CD14-positive monocyte (primary cell): ENCODE measurements at regions not wholly inside any gene's neighbourhood (a gene's known extent, or its start where the extent isn't known, plus 50 kb on each side); places are given as distances from the start of the nearest gene placed in this dataset.

ENCODE experiments used
- DNase-seq, 3 donors: peaks; one replicate each; pipeline ENCODE4 v3.0.0-alpha.2; 2011 to 2022
- H2AFZ ChIP-seq: 2 replicates; pipeline ENCODE4 v1.6.0; 2012; ENCODE audit warnings: mild to moderate bottlenecking, low read depth, low read length, inconsistent platforms; ENCODE audit not compliant: insufficient read depth, poor library complexity, severe bottlenecking
- H3K27ac ChIP-seq, 2 donors: 1 replicate in 1 of 2; 2 replicates in 1 of 2; pipeline ENCODE4 v1.5.1; 2012 to 2013; ENCODE audit warnings: low read length in 2 of 2, control low read depth in 1 of 2, inconsistent platforms in 1 of 2, low read depth in 1 of 2, mild to moderate bottlenecking in 1 of 2
- H3K27me3 ChIP-seq, 2 donors: one replicate each; pipeline versions ENCODE4 v1.6.0 to v1.6.1; 2011 to 2013; ENCODE audit warnings: low read length in 2 of 2; ENCODE audit not compliant: control insufficient read depth in 2 of 2, insufficient read depth in 2 of 2
- H3K36me3 ChIP-seq, 2 donors: replicated peaks in 1 of 2; 1 replicate in 1 of 2; 2 replicates in 1 of 2; pipeline versions ENCODE4 v1.5.1 to v1.6.1; 2012 to 2013; ENCODE audit warnings: low read length in 2 of 2, control low read depth in 1 of 2, inconsistent platforms in 1 of 2, mild to moderate bottlenecking in 1 of 2; ENCODE audit not compliant: insufficient read depth in 2 of 2, control insufficient read depth in 1 of 2
- H3K4me1 ChIP-seq, 2 donors: 1 replicate in 1 of 2; 2 replicates in 1 of 2; pipeline versions ENCODE4 v1.5.1 to v1.6.1; 2012 to 2013; ENCODE audit warnings: low read length in 2 of 2, control low read depth in 1 of 2, inconsistent platforms in 1 of 2, mild to moderate bottlenecking in 1 of 2, moderate library complexity in 1 of 2; ENCODE audit not compliant: insufficient read depth in 2 of 2, control insufficient read depth in 1 of 2
- H3K4me2 ChIP-seq: replicated peaks from 2 replicates; pipeline ENCODE3; 2012; ENCODE audit warnings: low read length, moderate library complexity, mild to moderate bottlenecking; ENCODE audit not compliant: poor library complexity, severe bottlenecking; ENCODE audit errors: extremely low read depth
- H3K4me3 ChIP-seq, 3 experiments: fragments of 200-600 bp in 1 of 3; sonication (generic) in 1 of 3; replicated peaks in 1 of 3; 1 replicate in 2 of 3; 2 replicates in 1 of 3; pipeline ENCODE4 v1.5.1; 2011 to 2013; ENCODE audit warnings: low read length in 3 of 3, mild to moderate bottlenecking in 3 of 3, control low read depth in 2 of 3, low read depth in 2 of 3, inconsistent platforms in 1 of 3, moderate library complexity in 1 of 3
- H3K79me2 ChIP-seq: 2 replicates; pipeline ENCODE4 v1.6.0; 2012; ENCODE audit warnings: mild to moderate bottlenecking, control low read depth, inconsistent platforms, low read length, moderate library complexity; ENCODE audit not compliant: insufficient read depth
- H3K9ac ChIP-seq: 2 replicates; pipeline ENCODE4 v1.6.0; 2017; ENCODE audit warnings: low read length, mild to moderate bottlenecking; ENCODE audit not compliant: insufficient read depth, poor library complexity, severe bottlenecking
- H3K9me3 ChIP-seq, 2 donors: replicated peaks in 1 of 2; 1 replicate in 1 of 2; 2 replicates in 1 of 2; pipeline versions ENCODE4 v1.5.1 to v1.6.1; 2012 to 2013; ENCODE audit warnings: low read length in 2 of 2, control low read depth in 1 of 2; ENCODE audit not compliant: control insufficient read depth in 1 of 2, insufficient read depth in 1 of 2
- H4K20me1 ChIP-seq: 2 replicates; pipeline ENCODE4 v1.6.0; 2012; ENCODE audit warnings: mild to moderate bottlenecking, low read length, control low read depth, moderate library complexity; ENCODE audit not compliant: insufficient read depth
- H3K27ac Mint-ChIP-seq, 7 donors: one replicate each; pipeline ENCODE4 v1.8.0; 2020; ENCODE audit warnings: mild to moderate bottlenecking in 7 of 7, mixed read lengths in 7 of 7, moderate library complexity in 6 of 7, inconsistent platforms in 2 of 7
- H3K27me3 Mint-ChIP-seq, 3 donors: one replicate each; pipeline ENCODE4 v1.8.0; 2021 to 2022; ENCODE audit warnings: low read depth in 3 of 3, mild to moderate bottlenecking in 3 of 3, mixed read lengths in 3 of 3, moderate library complexity in 3 of 3, inconsistent platforms in 1 of 3
- H3K36me3 Mint-ChIP-seq, 2 donors: one replicate each; pipeline ENCODE4 v1.8.0; 2020; ENCODE audit warnings: mixed read lengths in 2 of 2, inconsistent platforms in 1 of 2, mild to moderate bottlenecking in 1 of 2
- H3K4me1 Mint-ChIP-seq: one replicate; pipeline ENCODE4 v1.8.0; 2020; ENCODE audit warnings: mild to moderate bottlenecking, mixed read lengths
- H3K4me3 Mint-ChIP-seq, 2 donors: one replicate each; pipeline ENCODE4 v1.8.0; 2020; ENCODE audit warnings: mild to moderate bottlenecking in 2 of 2, mixed read lengths in 2 of 2, moderate library complexity in 1 of 2
- H3K9me3 Mint-ChIP-seq, 7 donors: one replicate each; pipeline ENCODE4 v1.8.0; 2020 to 2022; ENCODE audit warnings: mixed read lengths in 7 of 7, mild to moderate bottlenecking in 6 of 7, moderate library complexity in 6 of 7, inconsistent platforms in 2 of 7
- WGBS: methylation state at CpG from one replicate; pipeline ENCODE4 v1.1.5; 2013; ENCODE audit warnings: missing lambda C conversion rate; ENCODE audit not compliant: insufficient coverage; 5-methylcytosine and 5-hydroxymethylcytosine counted together
- intact Hi-C, 2 donors: fragments of 100-400 bp; cut with micrococcal nuclease; formaldehyde crosslinking; loops; one replicate each; pipeline versions ENCODE4 v1.15.0 to v1.15.1; 2023
- TF ChIP-seq, protein P1 (sequence below): fragments of 200-600 bp; IDR thresholded peaks from one replicate; pipeline ENCODE4 v1.8.0; 2022; ENCODE audit warnings: antibody characterized with exemption, mild to moderate bottlenecking

DNA sequence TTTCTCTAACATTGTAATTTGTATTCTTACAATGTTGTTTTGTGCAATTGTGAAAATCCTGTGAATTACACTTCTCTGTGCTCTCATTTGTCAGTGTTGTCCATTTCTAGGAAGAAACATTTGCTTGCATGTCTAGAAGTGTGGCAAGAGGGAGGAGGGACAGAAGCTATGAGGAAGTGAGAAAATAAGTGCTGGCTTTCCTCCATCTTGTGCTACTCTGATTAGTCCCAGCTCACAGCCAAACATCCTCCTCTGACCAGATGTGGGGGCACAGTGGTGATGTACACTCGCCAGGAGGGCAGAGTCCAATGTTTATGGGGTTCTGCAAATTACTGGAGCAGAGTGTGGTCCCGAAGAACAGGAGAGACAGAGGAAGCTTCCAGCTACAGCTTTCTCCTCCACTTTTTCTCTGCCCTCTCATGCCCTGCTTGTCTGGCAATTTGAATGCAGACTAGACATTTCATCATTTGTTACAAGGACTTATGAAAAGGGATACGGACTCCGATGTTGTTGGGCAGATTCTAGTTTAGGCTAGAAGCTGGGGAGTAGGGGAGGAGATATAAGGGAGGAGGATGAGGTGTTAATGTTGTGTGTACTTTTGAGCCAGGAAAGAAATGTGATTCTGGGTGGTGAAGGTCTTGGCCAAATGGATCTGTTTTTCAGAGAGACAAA lies 131.0 kb upstream of the C1GALT1 start:
- Mint-ChIP-seq H3K9me3 (peaks cover 5 to 33% (median 14%) of the 10 kb centered on the region in 7 donors), H3K4me3 (no peak overlapping the region), H3K27ac (peak overlapping the region in 5 of 7 donors; percentile 67 to 73 (median 70)), H3K36me3 (no peaks in the 10 kb centered on the region), H3K4me1 (peaks cover 6% of the 10 kb centered on the region), H3K27me3 (peaks cover 0 to 4% (median 3%) of the 10 kb centered on the region in 3 donors)
- H3K27me3 ChIP-seq: no peaks in the 10 kb centered on the region
- no peaks in the 10 kb centered on the region for H3K36me3 ChIP-seq
- peak overlapping the region in 1 of 2 donors; percentile 63 for H3K27ac ChIP-seq
- H3K4me3 ChIP-seq: no peak overlapping the region
- H3K4me1 ChIP-seq: peaks cover 6 to 10% of the 10 kb centered on the region in 2 donors
- no peaks in the 10 kb centered on the region for H3K79me2 ChIP-seq
- WGBS: 92% methylated on average over 3 of the region's 4 CpGs
- no peak overlapping the region for H3K9ac ChIP-seq
- intact Hi-C loops: no loop called here
- no peak overlapping the region for H3K4me2 ChIP-seq
- no peaks in the 10 kb centered on the region for H4K20me1 ChIP-seq
- TF ChIP-seq, protein P1, sequence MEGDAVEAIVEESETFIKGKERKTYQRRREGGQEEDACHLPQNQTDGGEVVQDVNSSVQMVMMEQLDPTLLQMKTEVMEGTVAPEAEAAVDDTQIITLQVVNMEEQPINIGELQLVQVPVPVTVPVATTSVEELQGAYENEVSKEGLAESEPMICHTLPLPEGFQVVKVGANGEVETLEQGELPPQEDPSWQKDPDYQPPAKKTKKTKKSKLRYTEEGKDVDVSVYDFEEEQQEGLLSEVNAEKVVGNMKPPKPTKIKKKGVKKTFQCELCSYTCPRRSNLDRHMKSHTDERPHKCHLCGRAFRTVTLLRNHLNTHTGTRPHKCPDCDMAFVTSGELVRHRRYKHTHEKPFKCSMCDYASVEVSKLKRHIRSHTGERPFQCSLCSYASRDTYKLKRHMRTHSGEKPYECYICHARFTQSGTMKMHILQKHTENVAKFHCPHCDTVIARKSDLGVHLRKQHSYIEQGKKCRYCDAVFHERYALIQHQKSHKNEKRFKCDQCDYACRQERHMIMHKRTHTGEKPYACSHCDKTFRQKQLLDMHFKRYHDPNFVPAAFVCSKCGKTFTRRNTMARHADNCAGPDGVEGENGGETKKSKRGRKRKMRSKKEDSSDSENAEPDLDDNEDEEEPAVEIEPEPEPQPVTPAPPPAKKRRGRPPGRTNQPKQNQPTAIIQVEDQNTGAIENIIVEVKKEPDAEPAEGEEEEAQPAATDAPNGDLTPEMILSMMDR: no peak
- peak; percentile 16 to 49 (median 47) for DNase-seq
- H2AFZ ChIP-seq: peak overlapping the region; percentile 77
- peaks cover 0 to 8% of the 10 kb centered on the region in 2 donors for H3K9me3 ChIP-seq

DNA sequence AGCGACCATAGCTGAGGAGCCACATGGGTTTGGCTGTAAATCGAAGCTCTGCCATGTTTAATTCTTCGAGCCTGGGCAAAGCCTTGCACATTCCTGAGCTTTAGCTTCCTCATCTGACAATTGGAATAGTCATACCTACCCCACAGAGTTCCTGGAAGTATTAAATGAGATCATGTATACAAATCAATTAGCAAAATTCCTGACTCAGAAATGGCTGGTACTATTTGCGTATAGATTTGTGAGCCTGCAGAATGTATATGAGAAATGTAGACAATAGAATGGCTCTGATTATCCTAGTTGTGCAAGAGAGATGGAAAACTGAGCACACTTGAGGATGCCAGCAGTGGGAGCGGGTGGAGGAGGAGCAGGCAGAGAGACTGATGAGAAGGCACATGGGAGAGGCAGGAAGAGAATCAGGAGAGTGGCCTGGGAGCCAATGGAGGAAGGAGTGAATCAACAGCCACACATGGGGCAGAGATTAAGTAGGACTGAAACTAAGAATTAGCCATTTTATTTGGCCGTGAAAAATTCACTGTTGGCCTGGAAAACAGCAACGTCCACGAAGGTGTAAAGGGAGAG lies 128.0 kb upstream of the C1GALT1 start:
- Mint-ChIP-seq H3K4me3 (no peak overlapping the region), H3K4me1 (peaks cover 6% of the 10 kb centered on the region), H3K9me3 (peaks cover 4 to 22% (median 12%) of the 10 kb centered on the region in 7 donors), H3K36me3 (no peaks in the 10 kb centered on the region), H3K27ac (peak overlapping the region in 1 of 7 donors; percentile 10), H3K27me3 (peaks cover 0 to 5% (median 1%) of the 10 kb centered on the region in 3 donors)
- Histone ChIP-seq H3K4me2 (no peak overlapping the region), H3K4me1 (peaks cover 6 to 10% of the 10 kb centered on the region in 2 donors), H3K27me3 (no peaks in the 10 kb centered on the region), H3K9me3 (peaks cover 3 to 11% of the 10 kb centered on the region in 2 donors), H3K36me3 (no peaks in the 10 kb centered on the region), H3K27ac (no peak overlapping the region), H3K79me2 (no peaks in the 10 kb centered on the region), H3K4me3 (no peak overlapping the region), H3K9ac (no peak overlapping the region), H2AFZ (no peak overlapping the region), H4K20me1 (no peaks in the 10 kb centered on the region)
- no peak for DNase-seq
- intact Hi-C loops: no loop called here
- WGBS: 96% methylated on average over 5 of the region's 8 CpGs
- TF ChIP-seq, protein P1: no peak
